Effector memory CD4-positive, alpha-beta T cell (primary cell): ENCODE measurements at regions not wholly inside any gene's neighbourhood (a gene's known extent, or its start where the extent isn't known, plus 50 kb on each side); places are given as distances from the start of the nearest gene placed in this dataset.
"Not testable (repeated sequence)": the region's sequence is repeated elsewhere in the genome, so short reads cannot be mapped to it uniquely, and the experiment has no call there.

ENCODE experiments used
- DNase-seq, 3 donors: peaks; one replicate each; pipeline ENCODE4 v3.0.0-alpha.2; 2020
- H3K27ac ChIP-seq: 2 replicates; pipeline ENCODE4 v1.7.0; 2013; ENCODE audit warnings: mild to moderate bottlenecking, low read length, moderate library complexity; ENCODE audit not compliant: insufficient read depth, poor library complexity, severe bottlenecking
- H3K27me3 ChIP-seq: replicated peaks from 2 replicates; pipeline ENCODE4 v1.7.0; 2013; ENCODE audit warnings: mild to moderate bottlenecking, low read length; ENCODE audit not compliant: insufficient read depth, control insufficient read depth, poor library complexity, severe bottlenecking
- H3K36me3 ChIP-seq: 2 replicates; pipeline ENCODE4 v1.7.0; 2013; ENCODE audit warnings: mild to moderate bottlenecking, low read length, moderate library complexity; ENCODE audit not compliant: control insufficient read depth, insufficient read depth
- H3K4me1 ChIP-seq: 2 replicates; pipeline ENCODE4 v1.7.0; 2013; ENCODE audit warnings: low read length, mild to moderate bottlenecking; ENCODE audit not compliant: control insufficient read depth, insufficient read depth, poor library complexity, severe bottlenecking
- H3K4me3 ChIP-seq: 2 replicates; pipeline ENCODE4 v1.7.0; 2013; ENCODE audit warnings: low read length, low read depth, mild to moderate bottlenecking; ENCODE audit not compliant: insufficient read depth, poor library complexity, severe bottlenecking
- H3K9me3 ChIP-seq: 2 replicates; pipeline ENCODE4 v1.7.0; 2013; ENCODE audit warnings: mild to moderate bottlenecking, low read length, moderate library complexity; ENCODE audit not compliant: control insufficient read depth

DNA sequence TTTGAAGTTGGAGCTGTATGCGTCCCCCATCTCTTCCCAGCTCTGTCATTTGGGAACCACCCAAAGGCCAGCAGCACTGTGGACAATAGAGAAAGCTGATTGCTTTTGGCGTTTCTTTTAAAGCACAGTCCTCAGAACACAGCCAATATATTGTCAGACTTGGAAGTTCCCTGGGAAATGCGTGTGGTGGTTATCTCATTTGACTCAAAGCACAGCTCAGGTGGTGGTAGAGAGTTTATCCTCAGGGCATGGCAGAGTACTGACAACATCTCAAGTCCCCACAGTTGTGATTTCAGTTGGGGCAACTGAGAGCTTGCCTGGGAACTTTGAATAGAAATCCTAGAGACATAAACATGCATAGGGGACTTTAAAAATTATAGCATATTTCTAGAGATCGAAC, 601.3 kb downstream of the ETS1 start:
- no peak overlapping the region for H3K27ac ChIP-seq
- no peak for DNase-seq
- H3K9me3 ChIP-seq = no peaks in the 10 kb centered on the region
- H3K27me3 ChIP-seq = no peaks in the 10 kb centered on the region
- no peaks in the 10 kb centered on the region for H3K4me1 ChIP-seq
- H3K4me3 ChIP-seq = no peak overlapping the region
- no peaks in the 10 kb centered on the region for H3K36me3 ChIP-seq

DNA sequence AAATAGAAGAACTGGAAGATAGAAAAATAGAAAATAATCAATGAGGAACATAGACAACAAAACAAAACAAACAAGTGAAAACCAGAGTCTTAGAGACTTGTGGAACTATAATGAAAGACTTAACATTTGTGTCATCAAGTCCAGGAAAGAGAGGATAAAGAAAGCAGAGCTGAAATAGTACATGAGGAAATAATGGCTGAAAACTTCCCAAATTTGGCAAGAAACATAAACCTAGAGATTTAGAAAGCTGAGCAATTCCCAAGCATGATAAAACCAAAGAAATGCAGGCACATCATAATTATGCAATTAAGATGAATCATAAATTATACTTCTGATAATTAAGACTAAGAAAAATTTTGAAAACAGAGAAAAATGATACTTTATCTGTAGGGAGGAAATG, 614.5 kb downstream of the ETS1 start:
- Histone ChIP-seq H3K4me3 (no peak overlapping the region), H3K27ac (no peak overlapping the region), H3K9me3 (no peaks in the 10 kb centered on the region), H3K4me1 (no peaks in the 10 kb centered on the region), H3K27me3 (no peaks in the 10 kb centered on the region), H3K36me3 (no peaks in the 10 kb centered on the region)
- DNase-seq = no peak

DNA sequence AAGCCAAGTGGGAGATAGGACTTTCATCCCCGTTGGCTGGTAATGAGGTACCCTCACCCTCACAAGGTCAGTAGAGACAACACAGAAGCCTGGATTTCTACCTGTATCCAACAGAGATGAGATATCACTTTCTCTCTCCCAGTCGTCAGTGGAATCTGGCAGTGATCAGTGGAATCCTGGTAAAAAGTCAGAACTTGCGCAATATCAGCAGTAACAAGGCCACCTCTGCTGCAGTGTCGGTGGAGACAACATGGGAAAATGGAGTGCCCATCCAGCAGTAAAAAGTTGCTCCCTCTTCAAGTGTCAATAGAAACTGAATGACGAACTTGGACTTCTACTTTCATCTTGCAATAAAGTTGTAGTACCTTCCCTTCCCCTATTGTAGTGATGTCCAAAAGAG, 615.9 kb downstream of the ETS1 start:
- Histone ChIP-seq H3K27ac (no peak overlapping the region), H3K9me3 (no peaks in the 10 kb centered on the region), H3K4me1 (no peaks in the 10 kb centered on the region), H3K36me3 (no peaks in the 10 kb centered on the region), H3K4me3 (no peak overlapping the region), H3K27me3 (no peaks in the 10 kb centered on the region)
- no peak for DNase-seq

GRCh38 chr11:127966821-127967220, 620.5 kb downstream of the ETS1 start:
- H3K36me3 ChIP-seq = no peaks in the 10 kb centered on the region
- no peaks in the 10 kb centered on the region for H3K4me1 ChIP-seq
- no peak for DNase-seq
- H3K9me3 ChIP-seq = no peaks in the 10 kb centered on the region
- H3K4me3 ChIP-seq = no peak overlapping the region
- no peaks in the 10 kb centered on the region for H3K27me3 ChIP-seq
- no peak overlapping the region for H3K27ac ChIP-seq

GRCh38 chr11:127965939-127966668, 621.3 kb downstream of the ETS1 start:
- H3K36me3 ChIP-seq = no peaks in the 10 kb centered on the region
- H3K9me3 ChIP-seq = no peaks in the 10 kb centered on the region
- H3K27ac ChIP-seq = no peak overlapping the region
- DNase-seq = no peak
- no peaks in the 10 kb centered on the region for H3K4me1 ChIP-seq
- H3K27me3 ChIP-seq = no peaks in the 10 kb centered on the region
- H3K4me3 ChIP-seq = no peak overlapping the region

DNA sequence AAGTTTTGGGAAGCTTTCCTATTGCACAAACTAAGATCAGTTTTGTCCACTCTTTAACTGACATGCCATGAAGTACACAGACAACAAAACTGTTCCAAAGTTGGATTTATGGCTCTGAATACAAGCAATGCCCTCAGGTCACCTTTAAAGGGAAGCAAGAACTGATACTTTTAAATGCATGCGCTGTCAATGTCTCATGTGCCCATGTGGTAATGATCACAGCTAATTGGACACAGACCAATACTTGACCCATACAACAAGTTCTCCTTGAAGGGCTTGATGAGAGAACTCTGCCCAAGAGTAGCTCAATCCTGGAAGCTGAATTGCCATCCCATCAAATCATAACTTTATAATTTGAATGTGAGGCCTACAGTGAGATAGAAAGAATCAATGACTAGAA, 624.9 kb downstream of the ETS1 start:
- H3K9me3 ChIP-seq = no peaks in the 10 kb centered on the region
- no peaks in the 10 kb centered on the region for H3K4me1 ChIP-seq
- H3K27me3 ChIP-seq = peaks cover 3% of the 10 kb centered on the region
- no peak for DNase-seq
- no peaks in the 10 kb centered on the region for H3K36me3 ChIP-seq
- no peak overlapping the region for H3K27ac ChIP-seq
- no peak overlapping the region for H3K4me3 ChIP-seq

GRCh38 chr11:127950162-127950561, 637.2 kb downstream of the ETS1 start:
- H3K36me3 ChIP-seq = no peaks in the 10 kb centered on the region
- no peak overlapping the region for H3K4me3 ChIP-seq
- H3K9me3 ChIP-seq = no peaks in the 10 kb centered on the region
- no peak overlapping the region for H3K27ac ChIP-seq
- no peaks in the 10 kb centered on the region for H3K27me3 ChIP-seq
- no peak for DNase-seq
- H3K4me1 ChIP-seq = no peaks in the 10 kb centered on the region

GRCh38 chr11:127943763-127944162, 643.6 kb downstream of the ETS1 start:
- Histone ChIP-seq H3K9me3 (no peaks in the 10 kb centered on the region), H3K4me3 (no peak overlapping the region), H3K27me3 (no peaks in the 10 kb centered on the region), H3K36me3 (no peaks in the 10 kb centered on the region), H3K27ac (no peak overlapping the region), H3K4me1 (no peaks in the 10 kb centered on the region)
- DNase-seq = no peak

GRCh38 chr11:127943152-127943551, 644.2 kb downstream of the ETS1 start:
- no peak for DNase-seq
- no peak overlapping the region for H3K27ac ChIP-seq
- H3K4me1 ChIP-seq = no peaks in the 10 kb centered on the region
- no peaks in the 10 kb centered on the region for H3K27me3 ChIP-seq
- H3K4me3 ChIP-seq = no peak overlapping the region
- H3K9me3 ChIP-seq = no peaks in the 10 kb centered on the region
- H3K36me3 ChIP-seq = no peaks in the 10 kb centered on the region

DNA sequence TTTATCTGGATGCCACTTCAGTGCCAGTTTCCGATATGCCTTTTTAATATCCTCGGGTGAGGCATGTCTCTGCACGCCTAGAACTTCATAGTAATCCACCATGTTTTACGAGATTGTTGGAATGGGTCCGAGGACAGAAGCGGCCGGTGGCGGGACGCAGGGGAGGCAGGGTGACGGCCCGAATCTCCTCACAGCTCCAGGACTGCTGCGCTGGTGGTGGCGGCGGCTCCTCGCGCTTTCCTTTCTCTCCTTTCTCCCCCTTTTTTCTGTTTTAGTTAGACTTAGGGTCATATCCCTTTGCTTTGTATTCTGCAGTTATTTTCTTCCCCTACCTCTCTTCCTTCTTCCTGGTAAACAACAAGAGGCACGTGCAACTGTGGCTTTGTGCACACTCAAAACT, 645.8 kb downstream of the ETS1 start:
- H3K4me3 ChIP-seq, H3K4me1 ChIP-seq, H3K36me3 ChIP-seq, DNase-seq, H3K27me3 ChIP-seq, H3K27ac ChIP-seq, H3K9me3 ChIP-seq: not testable (repeated sequence)
